ENCODE measurements at regions not wholly inside any gene's neighbourhood (a gene's known extent, or its start where the extent isn't known, plus 50 kb on each side); places are given as distances from the start of the nearest gene placed in this dataset.

DNA sequence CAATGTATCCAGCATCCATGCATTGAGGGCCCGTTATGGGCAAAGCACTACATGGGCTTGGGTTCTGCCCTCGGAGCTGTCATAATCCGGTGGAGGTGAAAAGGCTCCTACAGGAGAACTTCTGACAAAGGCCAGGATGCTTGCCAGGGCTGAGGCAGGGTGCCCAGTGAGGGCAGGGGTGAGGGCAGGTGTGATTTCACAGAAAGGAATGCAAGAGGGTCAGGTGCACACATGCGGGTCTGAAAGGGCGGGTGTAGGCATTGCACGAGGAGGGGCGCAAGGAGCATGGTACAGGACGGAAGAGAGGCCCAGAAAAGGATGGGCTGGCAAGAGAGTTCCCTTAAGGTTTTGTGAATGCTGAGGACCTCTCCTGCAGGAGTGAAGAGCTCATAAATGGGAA lies 348.0 kb downstream of the BTBD3 start:
- Histone ChIP-seq H3K27ac (ENCODE audit: low read depth in 1 of 2, low read length in 2 of 2) (no peak overlapping the region), H3K4me1 (ENCODE audit: control insufficient read depth in 4 of 4, insufficient read depth in 4 of 4, low read length in 3 of 4) (no peaks in the 10 kb centered on the region), H3K4me3 (ENCODE audit: low read depth in 1 of 3, low read length in 3 of 3) (no peak overlapping the region), H3K36me3 (ENCODE audit: control insufficient read depth in 4 of 4, insufficient read depth in 3 of 4, low read depth in 1 of 4, low read length in 3 of 4) (no peaks in the 10 kb centered on the region), H3K9ac (ENCODE audit: low read depth in 1 of 2, low read length in 2 of 2) (no peak overlapping the region), H3K27me3 (ENCODE audit: control insufficient read depth in 4 of 4, insufficient read depth in 4 of 4, low read length in 3 of 4) (no peaks in the 10 kb centered on the region), H3K9me3 (ENCODE audit: control insufficient read depth in 4 of 4, low read length in 3 of 4) (no peaks in the 10 kb centered on the region)
- DNase-seq (ENCODE audit: low spot score), result no peak
- TF ChIP-seq, protein P1, sequence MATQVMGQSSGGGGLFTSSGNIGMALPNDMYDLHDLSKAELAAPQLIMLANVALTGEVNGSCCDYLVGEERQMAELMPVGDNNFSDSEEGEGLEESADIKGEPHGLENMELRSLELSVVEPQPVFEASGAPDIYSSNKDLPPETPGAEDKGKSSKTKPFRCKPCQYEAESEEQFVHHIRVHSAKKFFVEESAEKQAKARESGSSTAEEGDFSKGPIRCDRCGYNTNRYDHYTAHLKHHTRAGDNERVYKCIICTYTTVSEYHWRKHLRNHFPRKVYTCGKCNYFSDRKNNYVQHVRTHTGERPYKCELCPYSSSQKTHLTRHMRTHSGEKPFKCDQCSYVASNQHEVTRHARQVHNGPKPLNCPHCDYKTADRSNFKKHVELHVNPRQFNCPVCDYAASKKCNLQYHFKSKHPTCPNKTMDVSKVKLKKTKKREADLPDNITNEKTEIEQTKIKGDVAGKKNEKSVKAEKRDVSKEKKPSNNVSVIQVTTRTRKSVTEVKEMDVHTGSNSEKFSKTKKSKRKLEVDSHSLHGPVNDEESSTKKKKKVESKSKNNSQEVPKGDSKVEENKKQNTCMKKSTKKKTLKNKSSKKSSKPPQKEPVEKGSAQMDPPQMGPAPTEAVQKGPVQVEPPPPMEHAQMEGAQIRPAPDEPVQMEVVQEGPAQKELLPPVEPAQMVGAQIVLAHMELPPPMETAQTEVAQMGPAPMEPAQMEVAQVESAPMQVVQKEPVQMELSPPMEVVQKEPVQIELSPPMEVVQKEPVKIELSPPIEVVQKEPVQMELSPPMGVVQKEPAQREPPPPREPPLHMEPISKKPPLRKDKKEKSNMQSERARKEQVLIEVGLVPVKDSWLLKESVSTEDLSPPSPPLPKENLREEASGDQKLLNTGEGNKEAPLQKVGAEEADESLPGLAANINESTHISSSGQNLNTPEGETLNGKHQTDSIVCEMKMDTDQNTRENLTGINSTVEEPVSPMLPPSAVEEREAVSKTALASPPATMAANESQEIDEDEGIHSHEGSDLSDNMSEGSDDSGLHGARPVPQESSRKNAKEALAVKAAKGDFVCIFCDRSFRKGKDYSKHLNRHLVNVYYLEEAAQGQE (IDR thresholded peaks at IDR 0.05), result no peak
- TF ChIP-seq YY1 (IDR thresholded peaks at IDR 0.05), result no peak
- 88% methylated on average over 8 of the region's 8 CpGs for WGBS

DNA sequence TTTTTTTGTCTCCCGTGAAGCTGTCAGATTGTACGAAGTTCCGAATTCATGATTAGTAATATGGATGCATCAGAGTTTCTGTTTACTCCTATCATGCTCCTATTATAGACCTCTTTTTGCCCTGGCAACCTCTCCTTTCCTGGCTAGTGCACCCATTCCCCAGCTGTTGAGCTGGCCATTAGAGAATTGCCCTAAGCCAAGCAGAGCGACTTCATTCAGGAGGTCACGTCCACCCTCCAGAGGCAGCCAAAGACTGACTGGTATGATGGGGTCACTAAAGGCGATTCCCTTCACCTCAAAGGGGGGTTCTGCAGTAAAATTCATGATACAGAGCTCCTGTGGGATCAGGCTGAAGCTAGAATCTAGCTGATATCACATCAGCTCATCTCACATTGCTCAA lies 351.9 kb downstream of the BTBD3 start:
- H3K4me1 ChIP-seq (ENCODE audit: control insufficient read depth in 4 of 4, insufficient read depth in 4 of 4, low read length in 3 of 4), result no peaks in the 10 kb centered on the region

More for the DNA sequence above, 351.9 kb downstream of the BTBD3 start:
- no peaks in the 10 kb centered on the region for H3K9me3 ChIP-seq (ENCODE audit: control insufficient read depth in 4 of 4, low read length in 3 of 4)
- H3K9ac ChIP-seq (ENCODE audit: low read depth in 1 of 2, low read length in 2 of 2), result no peak overlapping the region
- TF ChIP-seq FOXA1 (IDR thresholded peaks at IDR 0.05) (no peak), NR2F2 (IDR thresholded peaks at IDR 0.05) (no peak), FOXA2 (IDR thresholded peaks at IDR 0.05) (no peak), HNF4G (IDR thresholded peaks at IDR 0.05) (no peak), YY1 (IDR thresholded peaks at IDR 0.05) (no peak), RAD21 (IDR thresholded peaks at IDR 0.05) (no peak), TAF1 (conservative IDR thresholded peaks at IDR 0.05) (no peak), HNF4A (conservative IDR thresholded peaks at IDR 0.05) (no peak), EGR1 (IDR thresholded peaks at IDR 0.05; ENCODE audit: low read depth in 2 of 2) (no peak)
- TF ChIP-seq, protein P2, sequence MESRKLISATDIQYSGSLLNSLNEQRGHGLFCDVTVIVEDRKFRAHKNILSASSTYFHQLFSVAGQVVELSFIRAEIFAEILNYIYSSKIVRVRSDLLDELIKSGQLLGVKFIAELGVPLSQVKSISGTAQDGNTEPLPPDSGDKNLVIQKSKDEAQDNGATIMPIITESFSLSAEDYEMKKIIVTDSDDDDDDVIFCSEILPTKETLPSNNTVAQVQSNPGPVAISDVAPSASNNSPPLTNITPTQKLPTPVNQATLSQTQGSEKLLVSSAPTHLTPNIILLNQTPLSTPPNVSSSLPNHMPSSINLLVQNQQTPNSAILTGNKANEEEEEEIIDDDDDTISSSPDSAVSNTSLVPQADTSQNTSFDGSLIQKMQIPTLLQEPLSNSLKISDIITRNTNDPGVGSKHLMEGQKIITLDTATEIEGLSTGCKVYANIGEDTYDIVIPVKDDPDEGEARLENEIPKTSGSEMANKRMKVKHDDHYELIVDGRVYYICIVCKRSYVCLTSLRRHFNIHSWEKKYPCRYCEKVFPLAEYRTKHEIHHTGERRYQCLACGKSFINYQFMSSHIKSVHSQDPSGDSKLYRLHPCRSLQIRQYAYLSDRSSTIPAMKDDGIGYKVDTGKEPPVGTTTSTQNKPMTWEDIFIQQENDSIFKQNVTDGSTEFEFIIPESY (IDR thresholded peaks at IDR 0.05), result no peak
- TF ChIP-seq, protein P1 (IDR thresholded peaks at IDR 0.05), result no peak
- TF ChIP-seq, protein P3, sequence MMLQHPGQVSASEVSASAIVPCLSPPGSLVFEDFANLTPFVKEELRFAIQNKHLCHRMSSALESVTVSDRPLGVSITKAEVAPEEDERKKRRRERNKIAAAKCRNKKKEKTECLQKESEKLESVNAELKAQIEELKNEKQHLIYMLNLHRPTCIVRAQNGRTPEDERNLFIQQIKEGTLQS (IDR thresholded peaks at IDR 0.05), result no peak
- TF ChIP-seq, protein P4, sequence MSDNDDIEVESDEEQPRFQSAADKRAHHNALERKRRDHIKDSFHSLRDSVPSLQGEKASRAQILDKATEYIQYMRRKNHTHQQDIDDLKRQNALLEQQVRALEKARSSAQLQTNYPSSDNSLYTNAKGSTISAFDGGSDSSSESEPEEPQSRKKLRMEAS (IDR thresholded peaks at IDR 0.05), result no peak
- no peaks in the 10 kb centered on the region for H3K27me3 ChIP-seq (ENCODE audit: control insufficient read depth in 4 of 4, insufficient read depth in 4 of 4, low read length in 3 of 4)
- H3K27ac ChIP-seq (ENCODE audit: low read depth in 1 of 2, low read length in 2 of 2), result no peak overlapping the region
- WGBS, result 90% methylated on average over 6 of the region's 6 CpGs
- no peak for DNase-seq (ENCODE audit: low spot score)
- H3K4me3 ChIP-seq (ENCODE audit: low read depth in 1 of 3, low read length in 3 of 3), result no peak overlapping the region
- H3K36me3 ChIP-seq (ENCODE audit: control insufficient read depth in 4 of 4, insufficient read depth in 3 of 4, low read depth in 1 of 4, low read length in 3 of 4), result no peaks in the 10 kb centered on the region
